SH-SY5Y (cell line): ENCODE measurements at regions not wholly inside any gene's neighbourhood (a gene's known extent, or its start where the extent isn't known, plus 50 kb on each side); places are given as distances from the start of the nearest gene placed in this dataset.

ENCODE experiments used
- GATA2 ChIP-seq: IDR thresholded peaks from 2 replicates; pipeline ENCODE4 v1.6.1; 2011; ENCODE audit warnings: mild to moderate bottlenecking, low read depth, low read length
- GATA3 ChIP-seq: IDR thresholded peaks from 2 replicates; pipeline ENCODE4 v1.6.1; 2011; ENCODE audit warnings: low read depth, mild to moderate bottlenecking, low read length, moderate library complexity

- TF ChIP-seq GATA2 (no peak), GATA3 (no peak)
Measured at GRCh38 chr2:16242906-16243305, 302.6 kb downstream of the MYCN start.
